ENCODE measurements at regions not wholly inside any gene's neighbourhood (a gene's known extent, or its start where the extent isn't known, plus 50 kb on each side); places are given as distances from the start of the nearest gene placed in this dataset.
"Not testable (repeated sequence)": the region's sequence is repeated elsewhere in the genome, so short reads cannot be mapped to it uniquely, and the experiment has no call there.

DNA sequence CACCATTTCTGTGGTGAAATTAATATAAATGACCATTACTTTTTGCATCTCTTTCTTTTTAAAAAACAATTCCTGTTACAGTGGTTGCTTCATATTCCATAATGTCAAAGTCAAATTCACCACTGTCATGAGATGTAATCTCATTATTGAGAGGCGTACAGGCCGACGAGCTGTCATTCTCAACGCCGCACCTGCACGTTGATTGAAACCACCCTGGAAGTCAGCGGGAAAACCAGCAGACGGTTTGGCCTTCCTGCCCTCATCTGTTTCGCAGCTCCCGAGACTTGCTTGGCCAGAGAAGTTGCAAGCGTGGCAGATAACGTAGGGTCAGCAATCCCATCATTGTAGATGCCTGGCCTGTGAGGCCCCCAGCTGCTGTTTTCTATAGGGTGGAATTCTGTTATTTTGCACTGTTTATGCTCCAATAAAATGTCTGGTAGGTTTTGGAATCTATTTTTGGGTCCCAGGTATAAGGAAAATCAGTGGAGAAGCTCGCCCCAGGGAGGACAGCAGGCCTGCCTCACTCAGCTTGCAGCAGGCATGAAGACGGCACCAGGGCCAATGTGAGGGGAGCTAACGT is 153.4 kb downstream of the SOX1 start:
- DNase-seq: no peak

DNA sequence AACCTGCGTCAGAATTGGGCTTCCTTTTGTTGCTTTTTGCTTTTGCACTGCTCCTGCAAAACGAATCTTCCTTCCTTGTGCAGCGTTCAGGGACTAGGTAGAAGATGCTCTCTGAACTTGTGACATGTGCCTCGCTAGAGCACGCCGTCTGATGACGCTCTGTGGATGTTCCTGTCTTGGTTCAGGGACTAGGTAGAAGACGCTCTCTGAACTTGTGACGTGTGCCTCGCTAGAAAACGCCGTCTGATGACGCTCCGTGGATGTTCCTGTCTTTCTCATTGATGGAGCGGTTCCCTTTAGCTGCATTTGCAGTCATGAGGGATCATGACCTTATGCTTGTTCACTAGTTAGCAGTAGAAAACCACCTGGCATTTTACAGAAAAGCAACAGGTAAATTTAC is 154.0 kb downstream of the SOX1 start:
- no peak for DNase-seq

DNA sequence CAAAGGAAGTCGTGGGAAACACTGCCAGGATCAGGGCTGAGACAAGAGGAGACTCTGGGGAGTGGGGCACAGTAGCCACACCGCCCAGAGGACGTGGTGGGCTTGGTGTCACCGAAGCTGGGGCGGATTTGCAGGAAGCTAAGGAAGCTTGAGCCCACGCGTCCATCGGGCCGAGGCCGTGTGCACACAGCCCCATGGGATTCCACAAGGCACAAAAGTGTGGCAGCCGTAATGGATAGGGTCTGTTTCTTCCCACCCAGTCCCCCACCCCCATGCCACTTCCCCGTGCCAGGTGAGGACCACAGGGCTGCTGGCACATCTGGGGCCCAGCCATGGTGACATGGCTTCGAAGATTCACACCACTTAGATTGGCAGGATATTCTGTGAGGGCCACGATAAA is 153.2 kb upstream of the SPACA7 start:
- no peak for DNase-seq

DNA sequence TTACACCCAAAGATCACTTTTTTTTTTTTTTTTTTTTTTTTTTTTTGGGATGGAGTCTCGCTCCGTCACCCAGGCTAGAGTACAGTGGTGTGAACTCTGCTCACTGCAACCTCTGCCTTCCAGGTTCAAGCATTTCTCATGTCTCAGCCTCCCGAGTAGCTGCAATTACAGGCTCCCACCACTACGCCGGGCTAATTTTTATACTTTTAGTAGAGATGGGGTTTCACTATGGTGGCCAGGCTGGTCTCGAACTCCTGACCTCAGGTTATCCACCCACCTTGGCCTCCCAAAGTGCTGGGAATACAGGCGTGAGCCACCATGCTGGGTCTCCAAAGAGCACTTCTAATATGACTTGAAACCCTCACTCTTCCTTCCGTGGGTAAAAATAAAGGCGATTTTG is 152.2 kb upstream of the SPACA7 start:
- DNase-seq: not testable (repeated sequence)

DNA sequence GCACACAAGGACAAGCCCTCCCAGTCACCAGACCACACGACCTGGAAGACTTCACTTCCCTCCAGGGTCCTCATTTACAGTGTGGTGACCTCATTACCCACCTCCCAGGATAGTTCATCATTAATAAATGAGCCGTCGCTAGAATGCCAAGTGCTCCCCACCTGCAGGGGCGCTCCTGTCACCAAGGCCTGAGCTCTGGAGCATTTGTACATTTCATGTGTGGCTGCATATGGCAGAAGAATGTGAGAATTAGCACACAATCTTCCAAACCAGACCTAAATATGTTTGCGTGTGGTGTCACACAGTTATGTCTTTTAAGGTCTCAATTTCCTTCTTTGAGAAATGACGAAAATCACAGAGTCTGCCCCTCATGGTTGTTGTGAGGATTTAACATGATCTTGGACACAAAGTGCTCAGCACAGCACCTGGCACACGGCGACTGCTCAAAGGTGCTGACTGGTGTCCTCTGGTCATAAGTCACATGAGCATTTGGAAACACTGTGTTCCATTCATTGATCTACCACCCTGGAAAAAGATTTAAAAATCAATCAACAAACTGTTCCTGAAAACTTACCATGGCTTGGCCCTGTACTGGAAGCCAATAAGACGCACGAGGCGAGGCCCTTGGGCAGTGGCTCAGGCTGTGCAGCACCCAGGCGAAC is 150.6 kb upstream of the SPACA7 start:
- DNase-seq: no peak

DNA sequence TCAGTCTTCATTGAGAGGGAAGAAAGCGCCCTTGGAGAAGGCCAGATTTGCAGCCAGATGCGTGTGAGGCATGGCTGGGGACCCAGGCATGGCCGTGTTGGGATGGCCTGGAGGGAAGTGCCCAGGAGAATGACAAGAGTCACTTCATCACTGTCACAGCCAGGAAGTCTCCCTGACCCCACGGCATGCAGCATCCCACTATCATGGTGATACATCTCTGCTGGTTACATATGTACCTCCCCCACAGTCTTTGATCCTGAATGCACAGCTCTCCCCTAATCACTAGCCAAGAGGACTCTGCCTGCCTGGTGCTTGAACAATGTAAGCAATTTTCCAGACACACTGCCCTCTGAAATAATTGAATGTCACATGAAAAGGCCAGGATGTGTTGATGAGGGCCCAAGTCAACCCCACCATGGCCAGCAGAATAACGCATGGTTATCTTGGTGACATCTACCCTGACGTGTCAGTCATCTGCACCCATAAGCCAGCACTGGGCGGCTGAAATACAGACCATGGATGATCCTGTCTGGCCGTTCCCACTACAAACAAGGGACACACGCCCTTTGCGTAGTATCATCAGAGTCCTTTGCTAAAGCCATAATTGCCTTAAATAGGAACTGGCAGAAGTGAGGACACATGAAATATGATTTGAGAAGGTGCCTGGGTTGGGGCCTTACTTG is 149.7 kb upstream of the SPACA7 start:
- DNase-seq: no peak

DNA sequence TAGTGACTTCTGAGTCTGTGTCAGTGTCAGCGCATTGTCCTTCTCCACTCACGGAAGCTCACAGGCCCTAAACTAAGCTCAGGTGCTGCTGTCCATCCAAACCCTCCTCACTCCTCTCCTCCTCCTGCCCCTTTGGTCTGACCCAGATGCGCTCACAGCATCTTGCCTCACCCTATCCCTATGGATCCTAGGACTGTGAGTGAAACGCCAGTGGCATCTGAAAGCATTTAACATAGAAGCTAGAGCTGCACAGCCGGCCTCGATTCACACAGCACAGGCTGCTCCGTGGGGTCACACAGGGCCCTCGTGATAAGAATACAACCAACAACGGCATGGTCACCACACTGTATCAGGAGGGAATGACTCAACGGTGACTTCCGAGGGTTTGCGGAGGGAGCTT is 149.1 kb upstream of the SPACA7 start:
- DNase-seq: no peak

DNA sequence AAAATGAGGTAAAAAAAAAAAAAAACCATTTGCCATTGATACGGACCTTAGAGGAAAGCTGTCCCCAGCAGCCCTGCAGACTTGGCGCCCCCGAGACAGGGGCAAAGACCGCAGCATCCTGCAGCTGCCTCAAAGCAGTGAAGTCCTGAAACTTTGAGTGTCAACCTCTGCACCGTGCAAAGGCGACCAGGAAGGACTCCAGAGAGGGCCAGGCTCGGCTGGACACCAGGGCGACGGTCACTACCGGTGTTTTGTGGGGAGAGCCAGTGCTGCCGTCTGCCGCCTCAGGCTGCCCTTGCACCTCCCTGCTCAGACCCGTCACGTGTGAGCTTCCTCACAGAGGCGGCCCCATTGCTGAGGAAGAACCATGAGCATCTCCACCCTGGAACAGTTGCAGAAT is 146.7 kb upstream of the SPACA7 start:
- no peak for DNase-seq

DNA sequence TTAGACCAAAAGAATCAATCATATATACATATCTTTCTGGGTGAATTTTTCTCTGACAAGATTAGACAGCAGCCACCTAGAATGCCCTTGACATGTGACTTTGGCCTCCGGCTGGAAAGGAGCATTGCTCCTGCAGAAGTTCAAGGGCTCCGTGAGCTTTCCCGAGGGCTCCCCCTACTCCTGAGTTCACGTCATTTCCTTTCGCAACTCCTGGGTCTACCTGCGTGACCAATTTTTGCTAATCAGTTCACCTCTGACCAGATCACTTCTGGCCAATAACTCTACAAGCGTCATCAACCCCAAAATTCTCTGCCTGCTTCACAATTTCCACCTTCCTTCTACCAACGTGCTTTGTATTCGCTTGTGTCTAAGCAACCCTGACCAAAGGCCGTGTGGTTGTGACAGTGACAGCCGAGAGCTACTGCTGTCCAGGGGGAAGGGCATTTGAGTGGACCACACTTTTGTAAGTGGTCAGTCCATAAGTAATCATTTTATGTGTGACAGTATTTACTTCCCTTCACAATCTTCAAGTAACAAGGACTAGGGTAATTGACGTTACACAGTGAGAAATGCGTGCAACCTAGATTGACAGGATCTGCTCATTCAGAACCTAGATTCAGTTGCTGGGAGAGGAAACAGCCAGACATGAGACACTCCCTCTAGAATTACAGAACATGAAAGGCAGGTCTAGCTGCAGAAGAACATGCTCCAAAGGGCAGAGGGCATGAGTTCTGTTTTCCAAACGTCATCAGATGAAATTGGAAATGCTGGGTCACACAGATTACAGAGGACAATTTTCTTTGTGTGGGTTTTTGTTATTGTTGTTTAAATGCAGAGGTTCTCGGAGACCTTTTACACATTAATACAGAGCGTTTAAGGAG is 145.9 kb upstream of the SPACA7 start:
- DNase-seq: no peak

DNA sequence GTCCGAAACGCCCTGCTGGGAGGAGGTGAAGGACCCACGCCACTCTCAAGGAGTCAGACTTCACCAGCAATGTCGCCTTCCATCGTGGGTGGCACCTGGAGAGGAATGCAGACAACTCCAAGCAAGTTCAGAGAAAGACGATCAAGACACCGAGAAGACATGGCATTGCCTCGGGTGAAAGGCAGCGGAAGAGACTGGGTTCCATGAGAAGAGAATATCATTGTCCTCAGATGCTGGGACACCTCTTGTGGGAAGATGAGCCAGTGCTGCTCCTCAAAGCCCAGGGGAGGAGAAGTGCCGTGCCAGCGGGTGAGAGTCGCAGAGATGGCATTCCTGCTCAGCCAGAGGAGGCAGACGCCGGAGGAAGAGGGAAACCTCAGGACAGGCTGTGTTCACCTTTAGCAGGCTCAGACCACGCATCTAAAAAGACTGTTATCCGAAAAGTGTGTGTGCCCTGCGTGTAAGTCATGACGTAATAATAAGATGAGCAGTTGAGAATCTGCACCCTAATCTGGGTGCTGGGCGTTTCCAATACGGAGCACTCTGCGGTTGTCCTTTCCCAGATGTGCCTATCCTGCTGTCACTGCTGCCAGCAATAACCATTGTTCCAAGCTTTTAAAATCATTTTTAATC is 144.6 kb upstream of the SPACA7 start:
- DNase-seq: no peak

DNA sequence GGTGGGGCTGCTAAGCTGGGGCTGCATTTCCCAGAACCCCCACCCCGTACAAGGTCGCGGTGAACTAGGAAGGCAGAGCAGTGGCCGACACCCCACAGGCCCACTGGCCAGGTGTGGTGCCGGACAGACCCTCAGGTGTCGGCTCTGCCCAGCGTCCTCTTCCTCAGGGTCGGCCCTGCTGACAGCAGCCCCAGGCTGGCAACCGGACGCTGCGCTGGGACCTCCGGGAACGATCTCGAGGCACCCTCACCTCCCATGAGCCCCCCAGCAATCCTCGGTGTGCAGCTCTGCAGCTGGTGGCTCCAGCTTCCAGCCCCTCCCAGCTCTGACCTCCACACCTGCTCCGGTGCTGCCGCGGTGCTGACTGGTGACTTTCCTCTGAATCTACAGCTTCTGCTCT is 142.9 kb upstream of the SPACA7 start:
- DNase-seq: no peak

DNA sequence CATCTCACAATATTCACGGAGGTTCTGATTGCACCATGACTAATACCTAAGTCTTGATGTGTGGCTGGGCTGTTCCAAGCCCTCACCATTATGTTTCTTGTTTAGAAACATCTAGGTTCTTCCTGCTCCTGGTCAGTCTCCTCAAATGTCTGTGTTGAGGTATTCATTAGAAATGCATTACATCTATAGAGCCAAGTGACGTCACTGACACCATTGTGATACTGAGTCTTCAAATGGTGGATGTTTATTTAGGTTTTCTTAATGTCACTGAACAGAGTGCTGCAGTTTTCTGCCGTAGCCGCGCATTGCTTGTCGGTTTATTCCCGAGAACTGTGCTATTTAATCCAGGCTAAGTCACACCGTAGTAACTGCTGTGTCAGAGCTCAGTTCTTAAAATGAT is 142.4 kb upstream of the SPACA7 start:
- no peak for DNase-seq

DNA sequence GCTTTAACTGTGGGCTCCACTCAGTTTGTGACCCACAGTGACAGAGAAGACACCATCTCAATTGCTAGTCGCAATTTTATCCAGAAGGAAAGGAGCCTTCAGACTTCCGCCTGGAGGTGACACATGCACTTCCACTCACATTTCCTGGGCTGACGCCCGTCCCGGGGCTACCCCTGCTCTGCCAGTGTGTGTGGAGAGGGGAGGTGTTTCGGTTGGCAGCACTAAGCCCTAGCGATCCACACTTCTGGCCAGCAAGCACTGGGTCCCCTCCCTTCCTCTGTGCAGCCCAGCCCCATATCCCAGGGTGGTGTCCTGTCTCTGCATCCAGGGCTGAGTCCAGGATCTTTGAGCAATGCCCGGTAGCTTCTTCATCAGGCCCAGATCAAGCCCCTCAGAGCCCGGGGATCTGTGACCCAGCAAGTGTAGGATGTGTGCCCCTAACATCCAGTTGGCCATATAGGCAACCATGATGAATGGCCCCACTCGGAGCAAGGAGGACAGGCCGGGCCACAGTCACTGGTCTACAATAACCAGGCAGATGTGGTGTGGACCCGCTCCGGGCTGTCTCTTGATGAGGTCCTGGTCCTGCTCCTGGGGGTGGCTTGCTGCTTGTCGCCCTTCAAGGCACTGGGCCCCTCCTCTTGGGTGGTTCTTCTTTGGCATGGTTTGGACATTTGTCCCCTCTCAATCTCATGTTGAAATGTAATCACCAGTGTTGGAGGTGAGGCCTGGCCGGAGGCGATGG is 141.9 kb upstream of the SPACA7 start:
- DNase-seq: no peak

DNA sequence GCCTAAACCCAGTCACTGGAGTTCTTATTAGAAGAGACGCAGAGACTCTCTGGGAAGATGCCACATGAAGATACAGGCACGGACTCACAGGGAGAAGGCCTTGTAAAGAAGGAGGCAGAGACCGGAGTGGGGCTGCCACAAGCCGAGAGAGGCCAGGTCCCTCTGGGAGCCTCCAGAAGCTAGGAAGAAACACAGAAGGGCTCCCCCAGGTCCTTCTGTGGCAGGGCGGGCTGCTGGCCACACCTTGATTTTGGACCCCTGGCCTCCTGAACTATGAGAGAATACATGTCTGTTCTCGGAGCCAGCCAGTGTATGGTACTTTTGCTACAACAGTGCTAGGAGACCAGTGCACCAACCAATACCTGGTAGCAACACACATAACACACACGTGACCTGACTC is 140.1 kb upstream of the SPACA7 start:
- DNase-seq: no peak

DNA sequence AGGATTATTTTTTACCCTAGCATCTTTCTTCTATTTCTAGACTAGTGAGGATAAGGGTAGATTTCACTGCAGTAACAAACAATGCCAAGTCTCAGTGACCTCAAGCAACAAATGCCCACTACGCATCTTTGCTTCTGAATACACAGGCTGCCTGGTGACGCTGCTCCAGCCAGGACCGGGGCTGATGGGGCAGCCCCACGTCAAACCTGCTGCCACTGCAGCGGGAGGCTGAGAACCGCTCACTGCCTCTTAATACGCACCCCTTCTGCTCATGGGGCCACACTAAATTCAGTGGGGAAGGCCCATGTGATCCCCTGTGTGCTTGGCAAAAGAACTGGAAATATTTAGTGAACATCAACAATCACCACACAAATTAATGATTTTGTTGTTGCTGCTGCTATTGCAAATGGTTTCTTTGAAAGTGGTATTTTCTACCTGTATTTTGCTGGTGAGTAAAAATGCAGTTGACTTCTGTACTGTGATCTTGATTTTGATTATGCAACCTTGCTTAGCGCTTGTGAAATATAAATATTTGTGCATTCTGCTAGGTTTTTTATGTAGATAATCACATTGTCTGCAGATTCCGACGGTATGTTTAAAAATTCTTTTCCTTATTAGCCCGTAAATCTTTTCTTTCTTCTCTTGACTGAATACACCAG is 139.5 kb upstream of the SPACA7 start:
- DNase-seq: no peak

DNA sequence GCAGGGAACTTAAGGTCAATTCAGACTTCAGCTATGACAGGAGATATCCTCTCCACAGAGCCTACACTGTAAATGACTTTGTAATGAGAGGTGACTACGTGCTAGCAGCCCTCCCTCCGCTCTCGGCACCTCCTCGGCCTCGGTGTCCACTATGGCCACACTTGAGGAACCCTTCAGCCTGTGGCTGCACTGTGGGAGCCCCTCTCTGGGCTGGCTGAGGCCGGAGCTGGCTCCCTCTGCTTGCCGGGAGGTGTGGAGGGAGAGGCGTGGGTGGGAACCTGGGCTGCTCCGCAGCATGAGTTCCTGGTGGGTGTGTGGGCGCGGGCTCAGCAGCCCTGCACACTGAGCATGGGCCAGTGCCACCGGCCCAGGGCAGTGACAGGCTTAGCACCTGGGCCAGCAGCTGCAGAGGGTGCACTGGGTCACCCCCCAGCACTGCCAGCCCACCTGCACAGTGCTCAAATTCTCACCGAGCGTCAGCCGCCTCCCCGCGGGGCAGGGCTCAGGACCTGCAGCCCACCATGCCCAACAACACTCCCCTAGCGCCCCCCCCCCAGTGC is 137.6 kb upstream of the SPACA7 start:
- DNase-seq: no peak

DNA sequence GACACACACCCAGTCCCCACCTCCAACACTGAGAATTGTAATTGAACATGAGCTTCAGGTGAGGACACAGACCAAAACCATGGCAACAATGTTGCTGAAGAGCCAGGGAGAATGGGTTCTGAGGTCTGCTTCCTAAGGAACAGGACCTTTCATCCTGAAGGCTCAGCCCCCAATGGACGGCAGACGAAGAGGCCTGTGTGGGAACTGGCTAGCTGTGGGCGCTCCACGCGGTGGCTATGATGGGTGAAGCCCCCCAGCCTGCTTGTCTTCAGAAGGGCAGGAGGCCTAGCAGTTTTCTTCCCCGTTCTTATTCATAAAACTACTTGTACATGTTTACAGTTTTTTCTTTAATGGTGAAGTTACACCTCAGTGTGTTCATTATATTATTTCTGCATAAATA is 136.1 kb upstream of the SPACA7 start:
- DNase-seq: no peak

DNA sequence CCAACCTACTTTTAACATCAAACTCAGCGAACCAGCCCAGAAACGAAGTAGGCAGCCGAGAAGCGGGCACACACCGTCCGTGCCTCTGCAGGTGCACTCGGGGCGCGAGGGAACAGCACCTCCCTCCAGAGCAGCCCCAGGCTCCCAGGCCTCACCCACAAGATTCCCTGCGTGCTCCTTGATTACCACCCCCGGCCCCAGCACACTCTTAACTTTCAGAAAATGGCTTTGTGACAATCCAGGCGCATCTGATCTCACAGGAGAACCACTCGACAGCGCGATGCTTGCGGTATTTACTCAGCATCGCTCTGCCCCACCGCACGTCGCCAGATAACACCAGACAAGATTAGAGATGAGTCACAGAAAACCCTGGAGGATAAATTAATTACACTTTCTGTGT is 134.9 kb upstream of the SPACA7 start:
- DNase-seq: no peak

DNA sequence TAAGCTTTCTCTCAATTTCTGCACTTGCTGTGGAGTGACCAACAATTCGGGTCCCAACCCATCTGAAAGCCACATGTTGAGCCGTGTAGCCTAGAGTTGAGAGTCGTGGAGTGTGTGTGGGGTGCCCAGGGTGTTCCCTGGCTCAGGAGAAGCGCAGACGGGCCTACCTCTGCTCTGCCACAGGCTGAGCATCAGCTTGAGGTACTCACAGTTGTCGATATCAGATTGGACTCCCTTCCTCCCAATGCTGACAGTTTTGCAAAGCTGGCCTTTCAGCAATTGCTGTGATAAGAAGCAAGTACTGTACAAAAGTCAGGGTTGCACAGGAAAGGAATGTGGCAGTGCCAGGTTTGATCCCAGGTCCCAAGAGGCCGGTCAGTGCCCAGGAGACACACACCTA is 133.4 kb upstream of the SPACA7 start:
- no peak for DNase-seq

DNA sequence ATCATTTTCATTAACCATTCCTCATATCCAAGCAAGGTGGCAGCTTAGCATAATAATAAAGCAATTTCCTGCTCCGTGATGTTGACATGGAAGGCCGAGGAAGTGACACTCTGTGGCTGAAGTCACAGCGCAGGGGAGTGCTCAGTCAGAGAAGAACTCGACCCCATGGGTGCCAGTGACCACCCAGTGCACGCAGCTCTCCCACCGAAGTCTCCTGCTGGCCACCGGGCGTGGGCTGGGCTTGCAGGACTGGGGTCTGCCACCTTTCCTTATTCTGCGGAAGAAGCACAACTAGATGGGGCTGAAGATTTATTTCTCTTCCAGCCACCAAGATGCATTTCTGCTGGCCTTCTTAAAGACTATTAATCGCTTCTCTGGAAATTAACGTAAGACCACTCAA is 132.1 kb upstream of the SPACA7 start:
- DNase-seq: no peak
